Muscle layer of duodenum (tissue), 2 donors: ENCODE measurements at regions not wholly inside any gene's neighbourhood (a gene's known extent, or its start where the extent isn't known, plus 50 kb on each side); places are given as distances from the start of the nearest gene placed in this dataset.

Experiments used
- H3K27ac ChIP-seq: one replicate; pipeline ENCODE4 v1.7.0; 2013; ENCODE audit warnings: mild to moderate bottlenecking, low read length
- H3K27me3 ChIP-seq: one replicate; pipeline ENCODE4 v1.7.0; 2013; ENCODE audit warnings: low read depth, mild to moderate bottlenecking, control low read depth, low read length
- H3K36me3 ChIP-seq, 2 donors: one replicate each; pipeline ENCODE4 v1.7.0; 2013; ENCODE audit warnings: low read length in 2 of 2, control low read depth in 1 of 2, mild to moderate bottlenecking in 1 of 2; ENCODE audit not compliant: insufficient read depth in 2 of 2, control insufficient read depth in 1 of 2
- H3K4me1 ChIP-seq, 2 donors: one replicate each; pipeline ENCODE4 v1.7.0; 2013; ENCODE audit warnings: low read length in 2 of 2, mild to moderate bottlenecking in 2 of 2, control low read depth in 1 of 2, moderate library complexity in 1 of 2; ENCODE audit not compliant: insufficient read depth in 2 of 2, control insufficient read depth in 1 of 2
- H3K4me3 ChIP-seq, 2 donors: one replicate each; pipeline ENCODE4 v1.7.0; 2013; ENCODE audit warnings: low read length in 2 of 2, low read depth in 1 of 2, mild to moderate bottlenecking in 1 of 2
- H3K9me3 ChIP-seq, 2 donors: one replicate each; pipeline ENCODE4 v1.7.0; 2013; ENCODE audit warnings: low read length in 2 of 2, control low read depth in 1 of 2, mild to moderate bottlenecking in 1 of 2; ENCODE audit not compliant: control insufficient read depth in 1 of 2
- donor health status: healthy.

DNA sequence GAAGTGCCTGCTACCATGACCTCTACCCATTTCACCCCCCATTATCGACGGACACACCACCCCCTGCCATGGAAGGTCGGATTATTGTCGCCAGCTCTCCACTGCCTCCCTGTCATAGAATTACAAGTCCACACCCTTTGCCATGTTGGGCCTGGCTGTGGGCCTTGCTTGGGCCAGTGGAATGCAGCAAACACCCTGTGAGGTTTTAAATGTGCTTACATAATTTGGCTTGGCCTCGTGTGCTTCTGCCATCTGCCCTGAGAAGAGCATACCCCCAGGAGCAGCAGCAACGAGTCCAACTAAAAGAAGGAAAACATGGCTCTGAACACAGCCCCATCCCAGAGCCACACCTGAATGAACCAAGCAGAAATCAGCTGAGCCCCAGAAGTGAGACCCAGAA, 94.1 kb upstream of the PRDM11 start:
- no peaks in the 10 kb centered on the region for H3K27me3 ChIP-seq
- H3K27ac ChIP-seq = no peak overlapping the region
- no peak overlapping the region for H3K4me3 ChIP-seq
- peaks cover 4 to 7% of the 10 kb centered on the region in 2 donors for H3K4me1 ChIP-seq
- no peaks in the 10 kb centered on the region for H3K36me3 ChIP-seq
- H3K9me3 ChIP-seq = no peaks in the 10 kb centered on the region

DNA sequence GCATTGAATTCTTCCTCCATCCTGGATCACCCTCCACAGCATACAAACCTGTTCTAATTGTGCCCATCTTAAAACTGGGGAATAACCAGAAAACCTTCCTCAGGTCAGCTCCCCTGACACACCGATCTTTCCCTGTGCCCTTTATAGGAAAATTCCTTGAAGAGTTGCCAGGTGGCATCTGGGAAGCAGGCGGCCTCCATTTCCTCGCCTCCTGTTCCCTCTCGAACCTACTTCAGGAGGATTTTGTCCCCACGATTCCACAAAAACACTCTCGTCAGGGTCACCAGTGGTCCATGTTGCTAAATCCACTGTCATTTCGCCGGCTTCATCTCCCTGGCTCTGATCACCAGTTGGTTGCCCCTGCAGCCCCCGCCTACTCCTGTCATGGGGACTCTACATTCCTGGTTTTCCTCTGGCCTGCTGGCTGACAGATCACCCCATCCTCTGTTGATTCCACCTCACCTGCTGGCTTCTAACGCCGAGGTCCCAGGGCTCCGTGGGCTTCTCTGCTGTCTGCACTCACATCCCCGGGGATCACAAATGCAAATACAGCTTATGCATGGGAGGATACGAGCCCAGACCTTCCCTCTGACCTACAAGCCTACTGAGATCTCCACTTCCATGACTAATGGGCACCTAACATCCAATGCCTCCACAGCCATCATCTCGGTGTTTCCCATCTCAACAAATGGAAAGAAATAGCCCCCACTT, 92.5 kb upstream of the PRDM11 start:
- Histone ChIP-seq H3K27me3 (no peaks in the 10 kb centered on the region), H3K27ac (no peak overlapping the region), H3K4me1 (peaks cover 4 to 7% of the 10 kb centered on the region in 2 donors), H3K36me3 (no peaks in the 10 kb centered on the region), H3K4me3 (no peak overlapping the region), H3K9me3 (no peaks in the 10 kb centered on the region)

DNA sequence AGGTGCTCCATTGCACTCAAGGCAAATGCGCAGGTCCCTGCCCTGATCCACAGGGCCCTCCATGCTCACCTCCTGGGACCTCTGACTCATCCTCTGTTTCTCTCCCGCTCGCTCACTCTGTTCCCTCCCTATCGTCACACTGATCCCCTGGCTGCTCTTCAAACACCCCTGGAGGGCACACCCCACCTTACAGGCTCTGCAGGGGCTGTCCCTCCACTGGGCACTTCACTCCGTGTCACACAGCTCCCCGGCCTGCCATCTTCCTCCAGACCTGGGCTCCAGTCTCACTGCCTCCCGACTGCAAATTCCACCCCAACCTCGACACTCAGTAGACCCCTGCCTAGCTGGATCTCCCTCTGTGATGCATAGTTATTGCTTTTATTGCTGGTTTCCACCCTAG, 91.5 kb upstream of the PRDM11 start:
- no peaks in the 10 kb centered on the region for H3K4me1 ChIP-seq
- H3K27ac ChIP-seq = no peak overlapping the region
- no peak overlapping the region for H3K4me3 ChIP-seq
- no peaks in the 10 kb centered on the region for H3K27me3 ChIP-seq
- no peaks in the 10 kb centered on the region for H3K36me3 ChIP-seq
- H3K9me3 ChIP-seq = no peaks in the 10 kb centered on the region

DNA sequence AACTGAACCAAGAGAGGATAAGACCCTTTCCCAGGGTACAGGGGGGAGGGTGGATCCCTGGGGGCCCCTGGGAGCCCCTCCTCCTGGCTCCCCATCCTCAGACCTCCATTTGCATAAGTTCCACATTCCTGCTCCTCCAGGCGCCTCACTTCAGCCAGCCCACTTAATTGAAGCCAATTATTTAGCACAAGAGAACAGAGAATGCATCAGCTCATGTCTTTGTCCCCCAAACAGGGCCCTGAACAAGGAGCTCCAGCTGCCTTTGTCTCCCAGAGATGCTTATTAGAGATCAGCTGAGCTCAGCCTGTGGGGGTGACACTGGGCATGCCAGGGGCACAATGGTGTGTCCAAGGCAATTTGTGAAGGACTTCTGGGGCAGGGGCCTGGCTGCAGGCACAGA, 89.9 kb upstream of the PRDM11 start:
- H3K27me3 ChIP-seq = no peaks in the 10 kb centered on the region
- no peak overlapping the region for H3K4me3 ChIP-seq
- H3K9me3 ChIP-seq = no peaks in the 10 kb centered on the region
- no peaks in the 10 kb centered on the region for H3K36me3 ChIP-seq
- no peaks in the 10 kb centered on the region for H3K4me1 ChIP-seq
- H3K27ac ChIP-seq = no peak overlapping the region

DNA sequence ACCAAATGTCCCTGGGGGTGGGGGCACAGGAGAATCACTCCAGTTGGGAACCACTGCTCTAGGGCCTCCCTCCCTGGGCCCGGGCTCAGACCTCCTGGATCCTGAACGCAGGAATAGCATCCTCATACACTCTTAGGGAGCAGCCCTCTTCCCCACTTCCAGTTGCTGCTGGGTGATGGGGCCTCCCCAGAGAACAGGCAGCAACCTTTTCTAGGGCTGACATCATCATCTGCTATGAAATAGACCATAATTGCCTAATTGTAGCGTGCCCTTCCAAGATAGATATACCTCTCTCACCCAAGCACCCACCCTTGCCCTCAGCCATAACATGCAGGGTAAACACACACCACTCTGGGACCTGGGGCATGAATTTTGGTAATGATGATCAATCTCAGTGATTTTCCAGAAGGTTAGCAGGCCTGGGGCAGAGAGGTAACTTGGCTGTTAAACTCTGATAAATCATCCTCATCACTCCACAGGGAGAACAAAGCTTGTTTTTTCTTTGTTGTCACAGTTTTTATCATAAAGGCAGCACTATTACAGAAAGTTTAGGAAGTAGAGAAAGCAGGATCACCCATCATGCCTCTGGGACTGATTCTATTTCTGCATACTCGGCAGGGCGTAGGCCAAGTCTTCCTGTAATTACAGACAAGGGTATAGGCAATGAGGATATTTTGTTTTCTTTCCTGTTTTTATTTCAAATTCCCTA, 88.3 kb upstream of the PRDM11 start:
- H3K27me3 ChIP-seq = no peaks in the 10 kb centered on the region
- H3K4me1 ChIP-seq = no peaks in the 10 kb centered on the region
- H3K4me3 ChIP-seq = no peak overlapping the region
- no peaks in the 10 kb centered on the region for H3K36me3 ChIP-seq
- no peak overlapping the region for H3K27ac ChIP-seq
- peaks cover 0 to under 1% of the 10 kb centered on the region in 2 donors for H3K9me3 ChIP-seq

DNA sequence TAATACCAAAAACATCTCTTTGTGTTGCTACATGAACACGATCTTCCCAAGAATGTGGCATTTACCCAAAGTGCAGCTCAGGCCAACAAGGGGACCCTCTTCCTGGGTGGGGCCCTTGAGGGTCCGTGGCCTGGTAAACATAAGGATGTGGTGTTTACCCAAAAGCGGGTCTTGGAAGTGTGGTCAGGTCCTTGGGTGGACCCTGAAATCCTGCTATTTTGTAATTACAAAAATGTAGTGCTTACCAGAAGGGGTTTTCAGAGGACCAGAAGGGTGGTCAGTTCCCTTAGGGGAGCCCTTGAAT, 87.8 kb upstream of the PRDM11 start:
- H3K4me1 ChIP-seq = no peaks in the 10 kb centered on the region
- H3K36me3 ChIP-seq = no peaks in the 10 kb centered on the region
- no peaks in the 10 kb centered on the region for H3K27me3 ChIP-seq
- H3K27ac ChIP-seq = no peak overlapping the region
- peaks cover under 1 to 6% of the 10 kb centered on the region in 2 donors for H3K9me3 ChIP-seq
- no peak overlapping the region for H3K4me3 ChIP-seq

DNA sequence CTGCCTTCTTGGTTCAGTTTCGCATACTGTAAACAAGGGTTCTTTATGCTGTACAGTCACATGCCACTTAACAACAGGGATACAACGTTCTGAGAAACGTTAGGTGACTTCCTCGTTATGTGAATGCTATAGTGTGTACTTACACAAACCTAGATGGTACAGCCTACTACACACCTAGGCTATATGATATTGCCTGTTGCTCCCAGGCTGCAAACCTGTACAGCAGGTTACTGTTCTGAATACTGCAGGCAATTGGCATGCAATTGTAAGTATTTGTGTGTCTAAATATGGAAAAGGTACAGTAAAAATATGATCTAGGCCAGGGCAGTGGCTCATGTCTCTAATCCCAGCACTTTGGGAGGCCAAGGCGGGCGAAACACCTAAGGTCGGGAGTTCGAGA, 85.7 kb upstream of the PRDM11 start:
- H3K4me1 ChIP-seq = no peaks in the 10 kb centered on the region
- H3K27me3 ChIP-seq = no peaks in the 10 kb centered on the region
- no peak overlapping the region for H3K27ac ChIP-seq
- H3K36me3 ChIP-seq = no peaks in the 10 kb centered on the region
- no peak overlapping the region for H3K4me3 ChIP-seq
- H3K9me3 ChIP-seq = peaks cover 7 to 14% of the 10 kb centered on the region in 2 donors

DNA sequence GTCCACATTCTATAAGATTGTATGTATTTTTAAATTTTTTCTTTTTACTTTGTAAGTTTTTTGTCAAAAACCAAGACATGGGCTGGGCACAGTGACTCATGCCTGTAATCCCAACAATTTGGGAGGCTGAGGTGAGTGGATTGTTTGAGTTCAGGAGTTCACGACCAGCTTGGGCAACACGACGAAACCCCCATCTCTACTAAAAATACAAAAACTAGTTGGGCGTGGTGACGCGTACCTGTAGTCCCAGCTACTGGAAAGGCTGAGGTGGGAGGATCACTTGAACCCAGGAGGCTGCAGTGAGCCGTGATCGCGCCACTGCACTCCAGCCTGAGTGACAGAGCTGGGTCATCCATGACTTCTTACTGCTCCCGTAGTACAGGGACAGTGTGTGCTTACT, 84.8 kb upstream of the PRDM11 start:
- H3K27me3 ChIP-seq = no peaks in the 10 kb centered on the region
- no peak overlapping the region for H3K27ac ChIP-seq
- no peak overlapping the region for H3K4me3 ChIP-seq
- peaks cover 7 to 16% of the 10 kb centered on the region in 2 donors for H3K9me3 ChIP-seq
- no peaks in the 10 kb centered on the region for H3K4me1 ChIP-seq
- H3K36me3 ChIP-seq = no peaks in the 10 kb centered on the region

DNA sequence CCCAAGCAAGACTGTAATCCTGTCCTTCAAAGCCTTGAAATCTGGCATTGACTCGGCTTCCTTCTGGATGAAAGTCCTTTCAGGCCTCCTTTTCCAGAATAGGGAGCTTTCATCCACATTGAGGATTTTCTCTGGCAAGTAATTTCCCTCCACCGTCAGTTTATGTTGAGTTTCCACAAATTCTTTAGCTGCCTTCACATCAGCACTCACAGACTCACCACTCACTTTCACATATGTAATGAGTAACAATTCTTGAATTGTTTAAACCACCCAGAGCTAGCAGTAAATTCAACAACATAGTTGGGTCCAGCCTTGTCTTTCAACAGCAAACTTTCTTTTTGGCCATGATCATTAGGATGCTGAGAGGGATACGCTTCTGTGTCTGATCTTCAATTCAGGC, 84.3 kb upstream of the PRDM11 start:
- Histone ChIP-seq H3K36me3 (no peaks in the 10 kb centered on the region), H3K27me3 (no peaks in the 10 kb centered on the region), H3K4me3 (no peak overlapping the region), H3K27ac (no peak overlapping the region), H3K4me1 (no peaks in the 10 kb centered on the region), H3K9me3 (peaks cover 7 to 18% of the 10 kb centered on the region in 2 donors)

DNA sequence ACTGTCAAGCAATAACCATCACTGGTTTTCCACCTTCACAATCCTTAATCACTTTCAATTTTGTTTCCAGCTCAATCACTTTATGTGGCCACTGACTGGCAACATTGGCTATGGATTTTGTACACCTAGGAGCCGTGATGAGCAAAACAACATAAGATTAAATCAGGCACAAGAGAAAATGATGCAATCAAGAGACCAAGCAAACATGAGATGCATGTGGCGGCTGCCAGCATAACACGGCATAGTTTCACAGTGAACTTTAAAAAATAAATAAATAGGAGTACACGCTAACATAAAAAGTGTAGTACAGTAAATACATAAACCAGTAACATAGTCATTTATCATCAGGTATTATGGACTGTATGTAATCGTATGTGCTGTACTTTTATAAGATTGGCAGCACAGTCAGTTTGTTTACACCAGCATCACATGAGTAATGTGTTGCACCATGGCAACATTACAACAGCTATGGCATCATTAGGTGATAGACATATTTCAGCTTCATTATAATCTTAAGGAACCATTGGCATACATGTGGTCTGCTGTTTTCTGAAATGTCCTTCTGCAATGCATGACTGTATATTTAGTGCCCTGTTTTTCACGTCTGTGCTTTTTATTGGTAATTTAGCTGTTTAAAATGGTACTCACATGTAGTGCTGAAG, 83.3 kb upstream of the PRDM11 start:
- no peak overlapping the region for H3K4me3 ChIP-seq
- H3K36me3 ChIP-seq = no peaks in the 10 kb centered on the region
- H3K4me1 ChIP-seq = no peaks in the 10 kb centered on the region
- no peak overlapping the region for H3K27ac ChIP-seq
- H3K27me3 ChIP-seq = no peaks in the 10 kb centered on the region
- H3K9me3 ChIP-seq = peaks cover 7 to 18% of the 10 kb centered on the region in 2 donors

DNA sequence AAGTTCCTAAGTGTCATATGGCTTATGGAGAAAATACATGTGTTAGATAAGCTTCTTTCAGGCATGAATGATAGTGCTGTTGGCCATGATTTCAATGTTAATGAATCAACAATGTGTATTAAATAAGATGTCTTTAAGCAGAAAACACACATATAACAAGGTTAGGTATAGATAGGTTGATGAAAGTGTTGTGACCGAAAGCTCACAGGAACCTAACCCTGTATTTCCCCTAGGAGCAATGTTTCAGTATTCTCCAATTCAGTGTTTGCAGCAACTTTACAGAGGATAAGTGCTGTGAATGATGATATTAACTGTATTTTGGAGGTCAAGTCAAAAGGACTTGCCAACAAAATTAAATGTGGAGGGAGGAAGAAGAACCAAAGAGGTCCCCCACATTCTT, 82.8 kb upstream of the PRDM11 start:
- no peak overlapping the region for H3K27ac ChIP-seq
- H3K27me3 ChIP-seq = no peaks in the 10 kb centered on the region
- no peaks in the 10 kb centered on the region for H3K4me1 ChIP-seq
- H3K9me3 ChIP-seq = peaks cover 7 to 18% of the 10 kb centered on the region in 2 donors
- no peak overlapping the region for H3K4me3 ChIP-seq
- no peaks in the 10 kb centered on the region for H3K36me3 ChIP-seq
